NK-92 (cell line): ENCODE measurements at regions not wholly inside any gene's neighbourhood (a gene's known extent, or its start where the extent isn't known, plus 50 kb on each side); places are given as distances from the start of the nearest gene placed in this dataset.

ENCODE experiments used
- DNase-seq: peaks from one replicate; lab custom pipeline; 2025; ENCODE audit not compliant: unreplicated experiment; lab: John Stamatoyannopoulos, UW

- DNase-seq = no peak
Measured at GRCh38 chr12:88790231-88790630, 210.0 kb upstream of the KITLG start.

- no peak for DNase-seq
Measured at GRCh38 chr12:88784166-88784565, 203.9 kb upstream of the KITLG start.

- no peak for DNase-seq
Measured at GRCh38 chr12:88782351-88782750, 202.1 kb upstream of the KITLG start.

- no peak for DNase-seq
Measured at GRCh38 chr12:88781909-88782308, 201.6 kb upstream of the KITLG start.

GRCh38 chr12:88778064-88778463 is 197.8 kb upstream of the KITLG start:
- DNase-seq = no peak

GRCh38 chr12:88775742-88776151 is 195.5 kb upstream of the KITLG start:
- DNase-seq = no peak

GRCh38 chr12:88767699-88768098 is 187.4 kb upstream of the KITLG start:
- no peak for DNase-seq

GRCh38 chr12:88764781-88765480 is 184.7 kb upstream of the KITLG start:
- no peak for DNase-seq

GRCh38 chr12:88763536-88764100 is 183.3 kb upstream of the KITLG start:
- no peak for DNase-seq

- DNase-seq = no peak
Measured at GRCh38 chr12:88758176-88758575, 177.9 kb upstream of the KITLG start.

GRCh38 chr12:88756917-88757316 is 176.6 kb upstream of the KITLG start:
- DNase-seq = no peak

GRCh38 chr12:88756153-88756552 is 175.9 kb upstream of the KITLG start:
- no peak for DNase-seq

GRCh38 chr12:88753707-88754106 is 173.4 kb upstream of the KITLG start:
- no peak for DNase-seq

- DNase-seq = no peak
Measured at GRCh38 chr12:88753066-88753465, 172.8 kb upstream of the KITLG start.

GRCh38 chr12:88752183-88752582 is 171.9 kb upstream of the KITLG start:
- DNase-seq = no peak

- no peak for DNase-seq
Measured at GRCh38 chr12:88750867-88751543, 170.7 kb upstream of the KITLG start.

GRCh38 chr12:88746386-88746785 is 166.1 kb upstream of the KITLG start:
- DNase-seq = no peak

GRCh38 chr12:88743946-88744685 is 163.8 kb upstream of the KITLG start:
- DNase-seq = no peak

GRCh38 chr12:88737838-88738472 is 157.7 kb upstream of the KITLG start:
- no peak for DNase-seq

- DNase-seq = no peak
Measured at GRCh38 chr12:88736031-88736430, 155.8 kb upstream of the KITLG start.

GRCh38 chr12:88733008-88733407 is 152.7 kb upstream of the KITLG start:
- no peak for DNase-seq
